Glutamatergic neuron (in vitro differentiated cells): ENCODE measurements at regions not wholly inside any gene's neighbourhood (a gene's known extent, or its start where the extent isn't known, plus 50 kb on each side); places are given as distances from the start of the nearest gene placed in this dataset.
"Not testable (repeated sequence)": the region's sequence is repeated elsewhere in the genome, so short reads cannot be mapped to it uniquely, and the experiment has no call there.

Experiments
- DNase-seq: peaks from one replicate; pipeline ENCODE4 v3.0.0; 2022
- H3K27ac Mint-ChIP-seq: one replicate; pipeline ENCODE4 v1.8.0; 2020; ENCODE audit warnings: mild to moderate bottlenecking, mixed read lengths, inconsistent platforms; ENCODE audit not compliant: unreplicated experiment
- H3K27me3 Mint-ChIP-seq: one replicate; pipeline ENCODE4 v1.8.0; 2020; ENCODE audit warnings: mild to moderate bottlenecking, moderate library complexity, mixed read lengths, inconsistent platforms; ENCODE audit not compliant: unreplicated experiment
- H3K36me3 Mint-ChIP-seq: one replicate; pipeline ENCODE4 v1.8.0; 2020; ENCODE audit warnings: mild to moderate bottlenecking, mixed read lengths, inconsistent platforms; ENCODE audit not compliant: unreplicated experiment
- H3K4me1 Mint-ChIP-seq: one replicate; pipeline ENCODE4 v1.8.0; 2020; ENCODE audit warnings: mild to moderate bottlenecking, low read depth, mixed read lengths, inconsistent platforms; ENCODE audit not compliant: unreplicated experiment
- H3K4me3 Mint-ChIP-seq: one replicate; pipeline ENCODE4 v1.8.0; 2020; ENCODE audit warnings: mild to moderate bottlenecking, mixed read lengths, inconsistent platforms; ENCODE audit not compliant: unreplicated experiment
- H3K9me3 Mint-ChIP-seq: one replicate; pipeline ENCODE4 v1.8.0; 2020; ENCODE audit warnings: mild to moderate bottlenecking, moderate library complexity, mixed read lengths, inconsistent platforms; ENCODE audit not compliant: unreplicated experiment
- CTCF ChIP-seq: fragments of 200-600 bp; sonication (generic); IDR thresholded peaks from one replicate; pipeline ENCODE4 v1.5.0; 2021; ENCODE audit not compliant: partially characterized antibody, unreplicated experiment

DNA sequence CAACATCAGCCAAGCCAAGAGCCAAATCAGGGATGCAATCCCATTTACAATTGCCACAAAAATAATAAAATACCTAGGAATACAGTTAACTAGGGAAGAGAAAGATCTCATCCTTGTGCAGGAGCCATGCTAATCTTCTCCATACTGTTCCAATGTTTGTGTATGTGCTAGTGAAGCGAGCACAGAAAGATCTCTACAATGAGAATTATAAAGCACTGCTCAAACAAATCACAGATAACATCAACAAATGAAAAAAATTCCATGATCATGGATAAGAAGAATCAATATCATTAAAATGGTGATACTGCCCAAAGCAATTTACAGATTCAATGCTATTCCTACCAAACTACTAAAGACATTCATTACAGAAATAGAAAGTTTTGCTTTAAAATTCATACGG lies 215.6 kb downstream of the FOXG1 start:
- no peak overlapping the region for H3K27ac Mint-ChIP-seq
- DNase-seq: no peak
- no peaks in the 10 kb centered on the region for H3K9me3 Mint-ChIP-seq
- no peak for TF ChIP-seq CTCF
- no peak overlapping the region for H3K4me3 Mint-ChIP-seq
- no peaks in the 10 kb centered on the region for H3K4me1 Mint-ChIP-seq
- H3K36me3 Mint-ChIP-seq: no peaks in the 10 kb centered on the region
- H3K27me3 Mint-ChIP-seq: no peaks in the 10 kb centered on the region

GRCh38 chr14:28983279-28983678 lies 216.7 kb downstream of the FOXG1 start:
- Mint-ChIP-seq H3K27me3 (no peaks in the 10 kb centered on the region), H3K27ac (no peak overlapping the region), H3K36me3 (no peaks in the 10 kb centered on the region), H3K4me3 (no peak overlapping the region), H3K9me3 (no peaks in the 10 kb centered on the region), H3K4me1 (no peaks in the 10 kb centered on the region)
- no peak for DNase-seq
- TF ChIP-seq CTCF: no peak

GRCh38 chr14:28987516-28987915 lies 220.9 kb downstream of the FOXG1 start:
- H3K36me3 Mint-ChIP-seq: no peaks in the 10 kb centered on the region
- no peak overlapping the region for H3K27ac Mint-ChIP-seq
- H3K27me3 Mint-ChIP-seq: no peaks in the 10 kb centered on the region
- TF ChIP-seq CTCF: no peak
- H3K4me3 Mint-ChIP-seq: no peak overlapping the region
- no peaks in the 10 kb centered on the region for H3K9me3 Mint-ChIP-seq
- DNase-seq: no peak
- H3K4me1 Mint-ChIP-seq: no peaks in the 10 kb centered on the region

GRCh38 chr14:28997196-28997595 lies 230.6 kb downstream of the FOXG1 start:
- DNase-seq, H3K36me3 Mint-ChIP-seq, H3K27ac Mint-ChIP-seq, H3K27me3 Mint-ChIP-seq, H3K4me1 Mint-ChIP-seq, H3K9me3 Mint-ChIP-seq, H3K4me3 Mint-ChIP-seq: not testable (repeated sequence)

- Mint-ChIP-seq H3K27ac (no peak overlapping the region), H3K4me3 (no peak overlapping the region), H3K27me3 (no peaks in the 10 kb centered on the region), H3K4me1 (no peaks in the 10 kb centered on the region), H3K9me3 (no peaks in the 10 kb centered on the region), H3K36me3 (no peaks in the 10 kb centered on the region)
- DNase-seq: no peak
- no peak for TF ChIP-seq CTCF
These were observed 233.1 kb downstream of the FOXG1 start for GRCh38 chr14:28999656-29000055.

DNA sequence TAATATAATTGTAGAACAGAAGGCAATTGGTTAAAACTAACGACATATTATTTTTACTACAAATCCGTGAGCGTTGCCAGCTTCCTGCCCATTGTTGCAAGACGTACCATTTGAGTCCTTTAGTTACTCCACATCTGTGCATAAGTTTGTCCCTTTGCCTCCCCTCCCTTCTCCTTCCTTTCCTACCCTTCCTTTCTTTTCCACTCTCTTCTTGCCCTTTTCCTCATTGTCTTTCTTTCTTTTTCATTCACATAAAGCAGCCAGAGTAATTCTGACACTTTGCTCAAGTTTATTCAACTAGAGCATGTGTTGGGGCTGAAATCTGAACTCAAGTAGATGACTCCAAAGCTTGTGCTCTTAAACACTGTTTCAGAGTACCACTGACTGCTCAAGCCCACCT lies 239.1 kb downstream of the FOXG1 start:
- Mint-ChIP-seq H3K27me3 (no peaks in the 10 kb centered on the region), H3K9me3 (no peaks in the 10 kb centered on the region), H3K4me3 (no peak overlapping the region), H3K27ac (no peak overlapping the region), H3K36me3 (no peaks in the 10 kb centered on the region), H3K4me1 (no peaks in the 10 kb centered on the region)
- no peak for TF ChIP-seq CTCF
- no peak for DNase-seq
